GM12865 (cell line): ENCODE measurements at regions not wholly inside any gene's neighbourhood (a gene's known extent, or its start where the extent isn't known, plus 50 kb on each side); places are given as distances from the start of the nearest gene placed in this dataset.

Source experiments
- DNase-seq: peaks from one replicate; pipeline ENCODE4 v3.0.0; 2010; ENCODE audit warnings: low read depth
- H3K4me3 ChIP-seq: 2 replicates; pipeline ENCODE4 v1.5.1; 2011; ENCODE audit warnings: mild to moderate bottlenecking, low read depth, low read length, control low read depth
- CTCF ChIP-seq: IDR thresholded peaks from 2 replicates; pipeline ENCODE4 v1.5.1; 2011; ENCODE audit warnings: low read length, control low read depth, low read depth, inconsistent platforms; ENCODE audit not compliant: insufficient read depth; ENCODE audit errors: missing control alignments

DNA sequence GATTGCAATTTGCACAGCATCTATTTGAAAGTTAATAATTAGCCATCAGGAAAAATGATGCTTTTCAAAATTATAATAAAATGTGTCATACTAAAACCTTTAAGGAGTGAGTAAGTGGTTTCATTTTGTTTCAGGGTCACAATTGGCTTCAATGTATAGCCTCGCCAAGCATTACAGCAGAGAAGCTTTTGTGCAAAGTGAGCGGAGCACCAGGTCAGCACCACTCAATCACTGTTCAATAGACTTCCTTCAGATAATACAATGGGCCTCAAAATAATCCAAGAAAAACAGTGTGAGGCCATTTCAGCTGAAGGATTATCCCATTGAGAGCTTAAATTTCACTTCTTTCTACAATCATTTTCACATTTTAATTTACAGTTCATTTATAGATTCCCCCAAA, 409.2 kb upstream of the SLIT2 start:
- no peak overlapping the region for H3K4me3 ChIP-seq
- DNase-seq, result no peak
- TF ChIP-seq CTCF, result no peak

DNA sequence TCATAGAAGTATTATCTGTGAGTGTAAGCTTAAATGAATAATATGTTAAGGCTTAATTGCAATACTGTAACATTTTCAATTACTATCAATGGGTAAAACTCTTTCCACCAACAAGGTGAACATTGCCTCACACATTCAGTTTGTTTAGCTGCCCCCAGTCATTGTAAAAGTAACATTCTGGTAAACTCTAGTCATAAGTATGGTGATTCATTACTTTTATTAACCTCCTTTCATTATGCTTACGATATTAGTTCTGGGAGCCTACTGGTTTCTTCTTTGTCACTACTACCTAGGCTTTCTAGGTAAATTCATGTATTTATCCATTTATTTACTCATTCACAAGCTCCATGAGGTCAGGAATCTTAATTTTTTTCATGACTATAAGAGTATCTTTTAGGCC, 412.8 kb upstream of the SLIT2 start:
- DNase-seq, result no peak
- H3K4me3 ChIP-seq, result no peak overlapping the region
- TF ChIP-seq CTCF, result no peak

- TF ChIP-seq CTCF, result no peak
- no peak overlapping the region for H3K4me3 ChIP-seq
- no peak for DNase-seq
These were observed 416.3 kb upstream of the SLIT2 start for GRCh38 chr4:19835429-19835828.

DNA sequence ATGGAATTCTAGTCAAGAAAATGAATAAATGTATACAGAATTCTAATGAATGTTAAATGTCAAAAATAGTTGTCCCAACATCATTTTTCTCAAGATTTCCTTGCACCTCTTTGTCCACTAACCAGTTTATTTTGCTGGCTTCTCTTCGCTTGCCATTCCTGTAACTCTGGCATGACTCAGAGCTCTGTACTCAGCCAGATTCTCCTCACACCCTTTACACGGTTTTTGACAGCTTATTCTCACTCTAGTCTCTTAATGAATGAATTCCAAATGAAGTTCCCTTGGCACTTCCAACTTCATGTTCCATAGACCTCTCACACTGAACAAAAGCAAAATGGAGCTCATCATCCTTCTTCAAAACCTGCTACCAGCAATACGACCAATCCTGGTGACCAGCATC, 419.3 kb upstream of the SLIT2 start:
- no peak for TF ChIP-seq CTCF
- DNase-seq, result no peak

DNA sequence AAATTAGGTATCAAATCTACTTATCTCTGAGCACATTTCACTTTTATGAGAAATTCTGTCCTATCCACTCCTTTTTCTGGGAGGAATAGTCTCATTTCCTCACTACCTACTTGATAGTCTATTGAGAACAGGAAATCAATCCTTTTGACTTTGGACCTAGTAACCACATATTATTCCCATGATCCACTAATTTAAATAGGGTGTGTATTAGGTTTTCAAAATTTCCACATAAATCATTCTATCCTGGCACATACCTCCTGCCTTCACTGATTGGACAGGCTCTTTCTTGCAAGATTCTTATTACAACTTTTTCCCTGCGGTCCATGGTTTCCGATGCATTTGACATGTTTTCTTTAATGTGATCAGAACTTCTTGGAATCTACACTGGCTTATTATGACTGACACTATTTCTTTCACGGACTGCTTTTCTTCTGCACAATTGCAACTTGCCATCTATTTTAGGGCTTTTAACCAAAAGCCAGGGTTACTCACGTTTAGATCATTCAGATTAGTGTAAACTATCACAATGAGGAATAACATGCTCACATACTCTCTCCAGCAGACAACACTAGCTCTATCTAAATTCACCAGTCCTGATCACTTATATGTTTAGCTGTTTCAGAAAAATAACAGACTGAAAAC, 419.9 kb upstream of the SLIT2 start:
- no peak overlapping the region for H3K4me3 ChIP-seq
- no peak for DNase-seq
- TF ChIP-seq CTCF, result no peak

More for the DNA sequence above, 419.3 kb upstream of the SLIT2 start:
- H3K4me3 ChIP-seq, result no peak overlapping the region

DNA sequence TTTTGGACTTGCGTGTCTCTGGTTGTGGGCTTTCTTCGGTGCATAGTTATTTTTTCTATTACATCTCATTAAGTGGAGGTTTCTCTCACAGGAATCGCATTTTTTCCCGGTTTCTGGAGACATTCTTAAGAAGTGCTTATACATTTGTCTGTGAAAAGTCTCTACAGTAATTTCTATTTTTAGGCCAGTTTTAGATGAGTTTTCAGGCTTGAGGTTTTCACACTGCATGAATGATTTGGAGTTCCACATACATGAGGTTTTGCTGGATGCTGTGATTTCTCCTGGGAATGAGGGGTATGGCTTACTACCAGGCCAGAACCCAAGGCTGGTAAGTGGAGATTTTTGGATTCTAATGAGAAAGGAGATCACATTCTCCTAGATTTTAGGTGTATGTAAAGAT, 422.6 kb upstream of the SLIT2 start:
- TF ChIP-seq CTCF, result no peak
- no peak overlapping the region for H3K4me3 ChIP-seq
- no peak for DNase-seq

DNA sequence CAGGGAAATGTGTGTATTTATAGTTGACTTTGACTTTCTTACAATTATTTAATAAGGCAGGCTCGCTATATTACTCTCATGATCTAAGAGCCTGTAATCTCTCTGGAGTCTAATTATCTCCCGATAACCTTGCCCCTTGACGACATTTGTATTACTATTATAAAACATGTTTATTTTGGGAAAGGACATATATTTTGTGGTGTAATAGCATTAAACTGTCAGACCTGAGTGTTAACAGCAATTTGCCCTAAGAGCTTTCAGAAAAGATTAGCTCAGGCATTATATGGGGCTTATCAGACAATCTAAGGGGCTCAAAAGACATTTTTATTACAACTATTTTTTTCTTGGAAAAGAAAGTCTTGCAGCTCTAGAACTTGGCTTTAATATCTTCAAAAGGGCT, 427.9 kb upstream of the SLIT2 start:
- no peak for DNase-seq
- TF ChIP-seq CTCF, result no peak
- no peak overlapping the region for H3K4me3 ChIP-seq
